ENCODE measurements at regions not wholly inside any gene's neighbourhood (a gene's known extent, or its start where the extent isn't known, plus 50 kb on each side); places are given as distances from the start of the nearest gene placed in this dataset.

DNA sequence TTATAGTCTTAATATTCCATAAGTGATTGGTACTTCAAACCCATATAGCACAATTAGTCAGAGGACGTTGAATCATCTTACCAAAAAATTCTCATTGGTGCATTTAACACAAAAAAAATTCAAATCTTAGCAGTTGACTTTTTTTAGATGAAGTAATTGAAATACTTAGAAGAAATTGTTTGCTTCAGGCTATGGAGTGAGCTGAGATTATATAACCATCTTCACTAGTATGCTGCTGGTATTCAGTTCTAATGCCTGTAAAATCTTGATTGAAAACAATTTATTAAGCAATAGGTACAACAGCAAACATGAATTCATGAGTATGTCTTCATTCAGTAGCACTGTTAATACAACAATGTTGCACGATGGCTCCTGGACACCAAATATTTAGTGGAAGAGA lies 250.0 kb downstream of the GPM6A start:
- TF ChIP-seq, protein P1, sequence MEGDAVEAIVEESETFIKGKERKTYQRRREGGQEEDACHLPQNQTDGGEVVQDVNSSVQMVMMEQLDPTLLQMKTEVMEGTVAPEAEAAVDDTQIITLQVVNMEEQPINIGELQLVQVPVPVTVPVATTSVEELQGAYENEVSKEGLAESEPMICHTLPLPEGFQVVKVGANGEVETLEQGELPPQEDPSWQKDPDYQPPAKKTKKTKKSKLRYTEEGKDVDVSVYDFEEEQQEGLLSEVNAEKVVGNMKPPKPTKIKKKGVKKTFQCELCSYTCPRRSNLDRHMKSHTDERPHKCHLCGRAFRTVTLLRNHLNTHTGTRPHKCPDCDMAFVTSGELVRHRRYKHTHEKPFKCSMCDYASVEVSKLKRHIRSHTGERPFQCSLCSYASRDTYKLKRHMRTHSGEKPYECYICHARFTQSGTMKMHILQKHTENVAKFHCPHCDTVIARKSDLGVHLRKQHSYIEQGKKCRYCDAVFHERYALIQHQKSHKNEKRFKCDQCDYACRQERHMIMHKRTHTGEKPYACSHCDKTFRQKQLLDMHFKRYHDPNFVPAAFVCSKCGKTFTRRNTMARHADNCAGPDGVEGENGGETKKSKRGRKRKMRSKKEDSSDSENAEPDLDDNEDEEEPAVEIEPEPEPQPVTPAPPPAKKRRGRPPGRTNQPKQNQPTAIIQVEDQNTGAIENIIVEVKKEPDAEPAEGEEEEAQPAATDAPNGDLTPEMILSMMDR (conservative IDR thresholded peaks at IDR 0.05; ENCODE audit: low read length): no peak
- TF ChIP-seq EZH2phosphoT487 (IDR thresholded peaks at IDR 0.05; ENCODE audit: borderline replicate concordance, low read depth, low read length): no peak

Measured in OCI-LY7 (cell line).